Brain microvascular endothelial cell (primary cell): ENCODE measurements at regions not wholly inside any gene's neighbourhood (a gene's known extent, or its start where the extent isn't known, plus 50 kb on each side); places are given as distances from the start of the nearest gene placed in this dataset.

Experiments
- DNase-seq: peaks from one replicate; pipeline ENCODE4 v3.0.0-alpha.2; 2020
- H3K27ac ChIP-seq: fragments of 250-450 bp; sonication (Bioruptor Pico); 2 replicates; pipeline ENCODE4 v1.5.1; 2020; ENCODE audit warnings: mild to moderate bottlenecking, moderate library complexity
- H3K27me3 ChIP-seq: fragments of 250-450 bp; sonication (Bioruptor Pico); replicated peaks from 2 replicates; pipeline ENCODE4 v1.5.1; 2020; ENCODE audit warnings: mild to moderate bottlenecking
- H3K36me3 ChIP-seq: fragments of 250-450 bp; sonication (Bioruptor Pico); replicated peaks from 2 replicates; pipeline ENCODE4 v1.5.1; 2020; ENCODE audit warnings: mild to moderate bottlenecking
- H3K4me3 ChIP-seq: 2 replicates; pipeline ENCODE4 v1.5.1; 2011; ENCODE audit warnings: low read depth, mild to moderate bottlenecking, control low read depth, low read length, moderate library complexity
- CTCF ChIP-seq: IDR thresholded peaks from 2 replicates; pipeline ENCODE4 v1.5.1; 2011; ENCODE audit warnings: low read depth, mild to moderate bottlenecking, moderate library complexity, low read length, control low read depth, inconsistent platforms; ENCODE audit errors: missing control alignments
- in situ Hi-C: cut with HindIII; loops from 2 replicates; pipeline ENCODE4 v1.10.0; 2017; ENCODE audit warnings: low sequenced_read_pairs, low pct_ligation_motif_present

- DNase-seq, result no peak
- H3K4me3 ChIP-seq, result no peak overlapping the region
- no peaks in the 10 kb centered on the region for H3K27me3 ChIP-seq
- no peaks in the 10 kb centered on the region for H3K36me3 ChIP-seq
- in situ Hi-C loops, result no loop called here
- TF ChIP-seq CTCF, result no peak
- no peak overlapping the region for H3K27ac ChIP-seq
These were observed 298.2 kb upstream of the SALL3 start for GRCh38 chr18:78681396-78681795.

GRCh38 chr18:78681934-78682333 is 297.7 kb upstream of the SALL3 start:
- no peaks in the 10 kb centered on the region for H3K36me3 ChIP-seq
- in situ Hi-C loops, result no loop called here
- no peak for DNase-seq
- no peak overlapping the region for H3K27ac ChIP-seq
- H3K27me3 ChIP-seq, result no peaks in the 10 kb centered on the region
- no peak overlapping the region for H3K4me3 ChIP-seq
- no peak for TF ChIP-seq CTCF

GRCh38 chr18:78682716-78683115 is 296.9 kb upstream of the SALL3 start:
- no peak for TF ChIP-seq CTCF
- H3K27ac ChIP-seq, result no peak overlapping the region
- in situ Hi-C loops, result no loop called here
- no peaks in the 10 kb centered on the region for H3K27me3 ChIP-seq
- no peak for DNase-seq
- H3K36me3 ChIP-seq, result no peaks in the 10 kb centered on the region
- no peak overlapping the region for H3K4me3 ChIP-seq

- DNase-seq, result no peak
- in situ Hi-C loops, result no loop called here
- TF ChIP-seq CTCF, result no peak
- H3K27ac ChIP-seq, result no peak overlapping the region
- no peaks in the 10 kb centered on the region for H3K36me3 ChIP-seq
- no peaks in the 10 kb centered on the region for H3K27me3 ChIP-seq
- H3K4me3 ChIP-seq, result no peak overlapping the region
These were observed 296.2 kb upstream of the SALL3 start for GRCh38 chr18:78683191-78684010.

GRCh38 chr18:78685250-78685979 is 294.2 kb upstream of the SALL3 start:
- Histone ChIP-seq H3K36me3 (no peaks in the 10 kb centered on the region), H3K27me3 (no peaks in the 10 kb centered on the region), H3K4me3 (no peak overlapping the region), H3K27ac (no peak overlapping the region)
- in situ Hi-C loops, result no loop called here
- no peak for DNase-seq
- TF ChIP-seq CTCF, result no peak
